ENCODE measurements at regions not wholly inside any gene's neighbourhood (a gene's known extent, or its start where the extent isn't known, plus 50 kb on each side); places are given as distances from the start of the nearest gene placed in this dataset.

- TF ChIP-seq PRDM15 (CRISPR knock-in tag; IDR thresholded peaks at IDR 0.05) (no peak), ZNF687 (IDR thresholded peaks at IDR 0.05) (no peak), SREBF2 (IDR thresholded peaks at IDR 0.05; ENCODE audit: low read length) (no peak), E4F1 (IDR thresholded peaks at IDR 0.05; ENCODE audit: borderline replicate concordance, partially characterized antibody) (no peak)
Measured at GRCh38 chr20:23165964-23166363, 79.8 kb upstream of the CD93 start (continued).

Measured in GM12878 (cell line).